A549 (cell line): ENCODE measurements at regions not wholly inside any gene's neighbourhood (a gene's known extent, or its start where the extent isn't known, plus 50 kb on each side); places are given as distances from the start of the nearest gene placed in this dataset.

Experiments
- CHD2 ChIP-seq: fragments of 150-350 bp; IDR thresholded peaks from 2 replicates; pipeline ENCODE4 v1.6.1; 2014; ENCODE audit warnings: low read length; ENCODE audit not compliant: partially characterized antibody
- RAD21 ChIP-seq, 2 experiments: fragments of >200 bp in 1 of 2; sonication (Bioruptor Twin) in 1 of 2; formaldehyde crosslinking in 1 of 2; IDR thresholded peaks in 1 of 2; conservative IDR thresholded peaks in 1 of 2; 2 replicates in 1 of 2; 3 replicates in 1 of 2; pipeline ENCODE4 v1.6.1; 2012 to 2018; ENCODE audit warnings: inconsistent platforms in 1 of 2
- TF ChIP-seq, protein P1 (sequence below): fragments of >200 bp; sonication (Bioruptor Twin); formaldehyde crosslinking; IDR thresholded peaks from 3 replicates; pipeline ENCODE4 v1.5.1; 2016
- TF ChIP-seq, protein P2 (sequence below): IDR thresholded peaks from 2 replicates; pipeline ENCODE4 v1.6.1; 2012

- TF ChIP-seq, protein P1, sequence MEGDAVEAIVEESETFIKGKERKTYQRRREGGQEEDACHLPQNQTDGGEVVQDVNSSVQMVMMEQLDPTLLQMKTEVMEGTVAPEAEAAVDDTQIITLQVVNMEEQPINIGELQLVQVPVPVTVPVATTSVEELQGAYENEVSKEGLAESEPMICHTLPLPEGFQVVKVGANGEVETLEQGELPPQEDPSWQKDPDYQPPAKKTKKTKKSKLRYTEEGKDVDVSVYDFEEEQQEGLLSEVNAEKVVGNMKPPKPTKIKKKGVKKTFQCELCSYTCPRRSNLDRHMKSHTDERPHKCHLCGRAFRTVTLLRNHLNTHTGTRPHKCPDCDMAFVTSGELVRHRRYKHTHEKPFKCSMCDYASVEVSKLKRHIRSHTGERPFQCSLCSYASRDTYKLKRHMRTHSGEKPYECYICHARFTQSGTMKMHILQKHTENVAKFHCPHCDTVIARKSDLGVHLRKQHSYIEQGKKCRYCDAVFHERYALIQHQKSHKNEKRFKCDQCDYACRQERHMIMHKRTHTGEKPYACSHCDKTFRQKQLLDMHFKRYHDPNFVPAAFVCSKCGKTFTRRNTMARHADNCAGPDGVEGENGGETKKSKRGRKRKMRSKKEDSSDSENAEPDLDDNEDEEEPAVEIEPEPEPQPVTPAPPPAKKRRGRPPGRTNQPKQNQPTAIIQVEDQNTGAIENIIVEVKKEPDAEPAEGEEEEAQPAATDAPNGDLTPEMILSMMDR = no peak
- TF ChIP-seq RAD21 (conservative IDR thresholded peaks at IDR 0.05 in 1 of 2, IDR thresholded peaks at IDR 0.05 in 1 of 2) (no peak), CHD2 (no peak)
- TF ChIP-seq, protein P2, sequence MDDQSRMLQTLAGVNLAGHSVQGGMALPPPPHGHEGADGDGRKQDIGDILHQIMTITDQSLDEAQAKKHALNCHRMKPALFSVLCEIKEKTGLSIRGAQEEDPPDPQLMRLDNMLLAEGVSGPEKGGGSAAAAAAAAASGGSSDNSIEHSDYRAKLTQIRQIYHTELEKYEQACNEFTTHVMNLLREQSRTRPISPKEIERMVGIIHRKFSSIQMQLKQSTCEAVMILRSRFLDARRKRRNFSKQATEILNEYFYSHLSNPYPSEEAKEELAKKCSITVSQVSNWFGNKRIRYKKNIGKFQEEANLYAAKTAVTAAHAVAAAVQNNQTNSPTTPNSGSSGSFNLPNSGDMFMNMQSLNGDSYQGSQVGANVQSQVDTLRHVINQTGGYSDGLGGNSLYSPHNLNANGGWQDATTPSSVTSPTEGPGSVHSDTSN = no peak
These were observed 670.0 kb downstream of the TOX3 start for GRCh38 chr16:51876934-51877333.
